ENCODE measurements at regions not wholly inside any gene's neighbourhood (a gene's known extent, or its start where the extent isn't known, plus 50 kb on each side); places are given as distances from the start of the nearest gene placed in this dataset.
"Not testable (repeated sequence)": the region's sequence is repeated elsewhere in the genome, so short reads cannot be mapped to it uniquely, and the experiment has no call there.

DNA sequence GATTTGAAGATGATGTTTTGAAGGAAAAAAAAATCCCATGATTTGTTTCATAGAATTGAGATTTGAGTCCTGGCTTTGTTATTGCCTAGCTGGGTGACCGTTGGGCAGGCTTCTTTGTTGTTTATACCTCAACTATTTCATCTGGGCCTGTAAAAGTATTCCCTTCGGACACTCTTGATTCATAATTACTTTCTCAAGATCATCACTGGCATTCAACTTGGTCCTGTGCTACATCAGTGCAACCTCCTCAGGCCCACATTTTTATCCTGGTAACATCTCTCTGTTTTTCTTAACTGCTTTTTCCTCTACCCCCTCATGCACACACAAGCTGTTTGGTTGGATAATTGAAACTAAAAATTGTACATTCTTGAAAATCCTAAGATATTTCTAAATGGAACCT, 67.5 kb upstream of the P3H2 start:
- no peak for DNase-seq

DNA sequence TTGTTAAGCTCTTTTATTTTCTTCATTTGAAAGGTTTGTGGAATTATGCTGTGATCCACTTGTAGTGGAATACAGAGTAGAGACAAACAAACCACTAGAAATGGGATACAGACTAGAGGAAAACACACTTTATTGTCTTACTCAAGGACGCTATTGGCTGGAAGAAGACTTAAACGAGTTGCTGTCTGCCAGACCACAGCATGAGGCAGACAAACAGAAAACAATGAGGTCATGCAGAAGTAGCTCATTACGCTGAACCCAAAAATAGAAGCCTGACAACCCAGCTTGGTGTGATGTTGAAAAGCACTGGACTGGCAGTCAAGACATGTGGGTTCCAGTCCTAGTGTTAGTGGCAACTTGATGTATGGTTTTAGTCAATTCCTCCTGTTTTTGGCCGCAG, 62.4 kb upstream of the P3H2 start:
- no peak for DNase-seq

DNA sequence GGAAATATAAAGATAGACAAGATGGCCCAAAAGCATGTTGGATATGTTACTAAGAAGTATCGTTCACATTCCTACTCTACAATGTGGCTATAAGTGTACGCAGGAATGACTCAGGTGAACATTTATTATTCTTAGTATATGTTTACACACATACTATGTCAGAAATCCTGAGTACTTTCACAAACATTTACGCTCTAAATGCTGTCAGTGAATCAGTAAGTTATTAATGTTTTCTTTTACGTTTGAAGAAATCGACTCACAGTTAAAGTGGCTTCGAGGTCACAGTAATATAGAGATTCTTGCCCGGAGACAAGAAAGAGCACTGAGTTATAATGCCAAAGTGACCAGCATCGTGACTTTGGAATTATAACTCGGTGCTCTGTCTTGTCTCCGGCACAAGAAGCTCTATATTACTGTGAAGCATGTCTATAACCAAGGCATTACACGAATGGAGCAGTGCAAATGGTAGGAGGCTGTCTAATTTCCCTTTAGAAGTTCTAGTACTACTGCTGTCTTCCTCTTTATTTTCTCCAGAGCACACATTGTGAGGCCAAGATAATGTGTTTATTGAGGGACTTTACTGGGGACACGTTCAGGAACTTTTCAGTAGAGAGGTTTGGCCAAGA, 61.8 kb upstream of the P3H2 start:
- no peak for DNase-seq

DNA sequence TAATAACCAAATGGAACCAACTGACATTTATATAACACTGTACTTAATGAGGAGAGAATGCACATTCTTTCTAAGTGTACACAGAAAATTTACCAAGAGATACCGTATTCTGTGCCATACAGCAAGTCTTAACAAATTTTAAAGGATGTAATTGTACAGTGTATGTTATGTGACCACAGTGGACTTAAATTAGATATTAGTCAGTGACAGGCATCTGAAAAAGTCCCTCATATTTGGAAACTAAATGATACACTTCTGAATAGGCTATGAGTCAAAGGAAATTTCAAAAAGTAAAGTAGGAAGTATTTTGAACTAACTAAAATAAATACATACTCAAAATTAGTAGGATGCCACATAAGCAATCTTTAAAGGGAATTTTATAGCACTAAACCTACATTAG, 59.6 kb upstream of the P3H2 start:
- no peak for DNase-seq

DNA sequence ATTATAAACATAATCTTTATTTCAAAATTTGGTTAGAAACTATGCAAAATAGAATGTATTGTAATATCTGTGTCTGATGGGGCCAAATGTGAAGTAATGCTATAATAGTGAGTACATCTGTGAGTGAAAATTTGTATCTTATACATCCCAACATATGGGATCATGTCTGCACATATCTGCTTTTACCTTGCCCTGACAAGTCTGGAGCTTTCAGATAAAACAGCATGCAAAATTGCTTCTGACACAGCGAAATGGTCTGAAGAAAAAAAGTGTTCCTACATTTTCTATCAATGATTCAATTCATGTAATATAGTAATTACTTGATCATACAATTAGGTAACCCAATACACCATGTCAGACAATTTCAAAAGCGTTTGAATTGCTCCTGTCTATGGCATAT, 58.1 kb upstream of the P3H2 start:
- DNase-seq: no peak

DNA sequence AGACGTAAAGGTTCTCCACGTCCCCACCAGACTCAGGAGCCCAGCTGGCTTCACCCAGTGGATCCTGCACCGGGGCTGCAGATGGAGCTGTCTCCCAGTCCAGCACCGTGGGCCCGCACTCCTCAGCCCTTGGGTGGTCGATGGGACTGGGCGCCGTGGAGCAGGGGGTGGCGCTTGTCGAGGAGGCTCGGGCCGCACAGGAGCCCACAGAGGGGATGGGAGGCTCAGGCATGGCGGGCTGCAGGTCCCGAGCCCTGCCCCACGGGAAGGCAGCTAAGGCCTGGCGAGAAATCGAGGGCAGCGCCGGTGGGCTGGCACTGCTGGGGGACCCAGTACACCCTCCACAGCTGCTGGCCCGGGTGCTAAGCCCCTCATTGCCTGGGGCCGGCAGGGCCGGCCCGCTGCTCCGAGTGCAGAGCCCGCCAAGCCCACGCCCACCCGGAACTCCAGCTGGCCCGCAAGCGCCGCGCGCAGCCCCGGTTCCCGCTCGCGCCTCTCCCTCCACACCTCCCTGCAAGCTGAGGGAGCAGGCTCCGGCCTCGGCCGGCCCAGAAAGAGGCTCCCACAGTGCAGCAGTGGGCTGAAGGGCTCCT, 56.3 kb upstream of the P3H2 start:
- not testable (repeated sequence) for DNase-seq

DNA sequence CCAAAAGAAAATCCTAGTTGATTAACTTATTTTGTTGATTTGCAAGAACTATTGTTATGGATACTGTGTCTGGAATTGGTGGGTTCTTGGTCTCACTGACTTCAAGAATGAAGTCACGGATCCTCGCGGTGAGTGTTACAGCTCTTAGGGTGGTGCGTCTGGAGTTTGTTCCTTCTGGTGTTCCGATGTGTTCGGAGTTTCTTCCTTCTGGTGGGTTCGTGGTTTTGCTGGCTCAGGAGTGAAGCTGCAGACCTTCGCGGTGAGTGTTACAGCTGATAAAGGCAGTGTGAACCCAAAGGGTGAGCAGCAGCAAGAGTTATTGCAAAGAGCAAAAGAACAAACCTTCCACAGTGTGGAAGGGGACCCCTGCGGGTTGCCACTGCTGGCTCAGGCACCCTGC, 55.4 kb upstream of the P3H2 start:
- DNase-seq: not testable (repeated sequence)

DNA sequence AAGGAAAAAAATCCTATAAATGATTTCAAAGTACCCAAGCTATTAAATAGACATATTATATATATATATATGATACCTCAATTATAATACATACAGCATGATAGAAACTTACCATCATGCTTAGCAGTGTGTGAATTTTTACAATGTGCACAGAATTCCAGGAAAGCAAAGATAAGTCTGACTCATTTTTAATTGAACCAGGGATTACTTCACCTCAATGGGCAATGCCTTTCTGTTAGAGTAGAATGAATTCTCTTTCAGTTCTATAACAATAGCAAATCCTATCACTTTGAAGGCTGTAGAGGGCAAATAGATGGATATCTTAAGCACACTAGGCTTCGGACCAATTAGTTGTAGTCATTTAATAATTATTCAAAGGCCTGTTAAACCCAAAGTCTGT, 54.8 kb upstream of the P3H2 start:
- no peak for DNase-seq

DNA sequence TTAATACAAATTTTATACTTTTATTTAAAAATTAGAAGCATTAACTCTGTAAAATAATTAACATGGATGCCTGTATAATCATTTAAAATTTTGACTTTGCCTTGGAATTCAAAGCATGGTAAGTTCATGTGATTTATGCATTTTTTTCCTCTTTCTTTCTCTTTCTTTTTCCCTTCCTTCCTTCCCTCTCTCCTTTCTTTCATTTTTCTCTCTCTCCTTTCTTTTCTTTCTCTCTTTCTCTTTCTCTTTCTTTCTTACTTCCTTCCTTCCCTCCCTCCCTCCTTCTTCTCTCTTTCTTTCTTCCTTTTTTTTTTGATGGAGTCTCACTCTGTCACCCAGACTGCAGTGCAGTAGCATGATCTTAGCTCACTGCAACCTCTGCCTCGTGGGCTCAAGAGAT, 53.8 kb upstream of the P3H2 start:
- DNase-seq: no peak

DNA sequence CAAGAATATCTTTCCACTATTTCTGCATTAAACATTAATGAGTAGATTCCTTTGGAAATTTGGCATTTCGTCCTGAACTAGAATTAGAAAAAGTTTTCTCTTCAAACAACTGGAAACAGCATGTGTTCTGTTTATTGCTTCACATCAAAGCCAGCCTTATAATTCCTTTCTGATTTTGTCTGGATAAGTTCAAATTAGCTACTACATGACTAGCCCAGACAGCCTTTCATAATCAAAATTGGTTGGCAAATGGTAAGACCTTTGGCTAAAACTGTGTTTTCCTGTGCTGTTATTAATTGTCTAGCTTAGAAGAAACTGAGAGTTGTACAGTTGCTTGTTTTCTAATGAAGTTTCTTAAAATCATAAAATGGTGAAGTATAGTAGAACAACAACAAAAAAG, 52.7 kb upstream of the P3H2 start:
- no peak for DNase-seq

DNA sequence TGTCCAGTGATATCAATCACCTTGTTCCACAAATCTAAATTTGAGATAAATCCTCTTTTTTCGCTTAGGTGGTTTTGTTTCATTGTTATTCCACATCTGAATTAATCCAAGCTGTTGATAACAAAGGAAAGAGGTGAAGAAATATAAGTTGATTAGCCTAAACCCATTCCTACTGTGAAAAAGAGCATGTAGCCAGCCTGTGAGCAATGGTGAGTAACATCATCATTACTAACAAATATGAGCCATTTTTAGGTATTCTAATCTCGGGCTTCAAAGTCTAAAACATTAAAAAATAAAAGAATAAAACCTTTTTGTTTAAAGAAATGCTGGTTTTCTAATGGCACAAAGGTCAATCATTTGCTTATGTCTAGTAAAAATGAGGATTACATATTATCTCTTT, 52.1 kb upstream of the P3H2 start:
- no peak for DNase-seq

Measured in NCI-H1930 (cell line).